ENCODE measurements at regions not wholly inside any gene's neighbourhood (a gene's known extent, or its start where the extent isn't known, plus 50 kb on each side); places are given as distances from the start of the nearest gene placed in this dataset.

GRCh38 chr16:6852643-6853225 lies 479.9 kb upstream of the RBFOX1 start:
- no peaks in the 10 kb centered on the region for H3K27me3 ChIP-seq (ENCODE audit: control insufficient read depth, extremely low read depth, insufficient read depth, low read length)
- no peak for TF ChIP-seq EZH2 (IDR thresholded peaks at IDR 0.05; ENCODE audit: low read length)
- no peak for TF ChIP-seq CTCF (optimal IDR thresholded peaks at IDR 0.05 in 1 of 3, IDR thresholded peaks at IDR 0.05 in 1 of 3, conservative IDR thresholded peaks at IDR 0.05 in 1 of 3; ENCODE audit: extremely low read depth in 1 of 3, insufficient read depth in 2 of 3, low read length in 3 of 3)
- H3K4me2 ChIP-seq (ENCODE audit: control insufficient read depth, extremely low read depth, insufficient read depth, low read depth, low read length): no peak overlapping the region
- H3K9me3 ChIP-seq (ENCODE audit: control insufficient read depth, low read depth, low read length): peaks cover 6% of the 10 kb centered on the region
- H2AFZ ChIP-seq (ENCODE audit: control insufficient read depth, low read length): no peak overlapping the region
- H3K79me2 ChIP-seq (ENCODE audit: control insufficient read depth, insufficient read depth, low read length): no peaks in the 10 kb centered on the region
- FAIRE-seq (no peak), DNase-seq (ENCODE audit: low read depth, low spot score) (no peak)
- no peaks in the 10 kb centered on the region for H4K20me1 ChIP-seq (ENCODE audit: control insufficient read depth, extremely low read depth, insufficient read depth, low read length)
- H3K36me3 ChIP-seq (ENCODE audit: control insufficient read depth in 2 of 2, extremely low read depth in 1 of 2, insufficient read depth in 2 of 2, low read length in 2 of 2): no peaks in the 10 kb centered on the region
- dilution Hi-C loops (cut with MboI; ENCODE audit: extremely low pct_ligation_motif_present, low sequenced_read_pairs): no loop called here
- H3K4me1 ChIP-seq (ENCODE audit: control insufficient read depth, extremely low read depth, insufficient read depth, low read length): no peaks in the 10 kb centered on the region
- no peak overlapping the region for H3K27ac ChIP-seq (ENCODE audit: control insufficient read depth, insufficient read depth, low read length)
- H3K9me1 ChIP-seq (ENCODE audit: control insufficient read depth, extremely low read depth, insufficient read depth, low read length): no peaks in the 10 kb centered on the region
- no peak overlapping the region for H3K4me3 ChIP-seq (ENCODE audit: control insufficient read depth in 2 of 3, extremely low read depth in 1 of 3, insufficient read depth in 2 of 3, low read depth in 1 of 3, low read length in 3 of 3)
- H3K9ac ChIP-seq (ENCODE audit: control insufficient read depth, extremely low read depth, insufficient read depth, low read length): no peak overlapping the region

- no peak overlapping the region for H3K4me3 ChIP-seq (ENCODE audit: control insufficient read depth in 2 of 3, extremely low read depth in 1 of 3, insufficient read depth in 2 of 3, low read depth in 1 of 3, low read length in 3 of 3)
- H3K79me2 ChIP-seq (ENCODE audit: control insufficient read depth, insufficient read depth, low read length): no peaks in the 10 kb centered on the region
- H3K36me3 ChIP-seq (ENCODE audit: control insufficient read depth in 2 of 2, extremely low read depth in 1 of 2, insufficient read depth in 2 of 2, low read length in 2 of 2): no peaks in the 10 kb centered on the region
- dilution Hi-C loops (cut with MboI; ENCODE audit: extremely low pct_ligation_motif_present, low sequenced_read_pairs): no loop called here
- H3K27me3 ChIP-seq (ENCODE audit: control insufficient read depth, extremely low read depth, insufficient read depth, low read length): no peaks in the 10 kb centered on the region
- H3K4me1 ChIP-seq (ENCODE audit: control insufficient read depth, extremely low read depth, insufficient read depth, low read length): no peaks in the 10 kb centered on the region
- H2AFZ ChIP-seq (ENCODE audit: control insufficient read depth, low read length): no peak overlapping the region
- H3K9me3 ChIP-seq (ENCODE audit: control insufficient read depth, low read depth, low read length): peaks cover 2% of the 10 kb centered on the region
- H3K9me1 ChIP-seq (ENCODE audit: control insufficient read depth, extremely low read depth, insufficient read depth, low read length): no peaks in the 10 kb centered on the region
- H3K9ac ChIP-seq (ENCODE audit: control insufficient read depth, extremely low read depth, insufficient read depth, low read length): no peak overlapping the region
- H3K27ac ChIP-seq (ENCODE audit: control insufficient read depth, insufficient read depth, low read length): no peak overlapping the region
- no peak for DNase-seq (ENCODE audit: low read depth, low spot score)
- no peak overlapping the region for H3K4me2 ChIP-seq (ENCODE audit: control insufficient read depth, extremely low read depth, insufficient read depth, low read depth, low read length)
- FAIRE-seq: no peak
- TF ChIP-seq EZH2 (IDR thresholded peaks at IDR 0.05; ENCODE audit: low read length): no peak
- no peak for TF ChIP-seq CTCF (optimal IDR thresholded peaks at IDR 0.05 in 1 of 3, IDR thresholded peaks at IDR 0.05 in 1 of 3, conservative IDR thresholded peaks at IDR 0.05 in 1 of 3; ENCODE audit: extremely low read depth in 1 of 3, insufficient read depth in 2 of 3, low read length in 3 of 3)
- H4K20me1 ChIP-seq (ENCODE audit: control insufficient read depth, extremely low read depth, insufficient read depth, low read length): no peaks in the 10 kb centered on the region
These were observed 486.2 kb upstream of the RBFOX1 start for GRCh38 chr16:6846452-6846851.

All from keratinocyte (primary cell).